Right ventricle myocardium superior (tissue), 1 donor: ENCODE measurements at regions not wholly inside any gene's neighbourhood (a gene's known extent, or its start where the extent isn't known, plus 50 kb on each side); places are given as distances from the start of the nearest gene placed in this dataset.

Source experiments
- ATAC-seq: fragments of 200-7000 bp; cut with Tn5 transposase; one replicate; pipeline ENCODE4 v1.9.1; 2020; ENCODE audit warnings: mild to moderate bottlenecking; ENCODE audit not compliant: poor library complexity
- DNase-seq: peaks from one replicate; pipeline ENCODE4 v3.0.0-alpha.2; 2020
- intact Hi-C: fragments of 100-400 bp; cut with DNase I; formaldehyde crosslinking; loops from one replicate; pipeline ENCODE4 v1.11.2; 2022
- donor health status: DM: no; HTN: yes; CAD: no; lungs with severe emphysema.

- DNase-seq (no peak), ATAC-seq (no peak)
- intact Hi-C loops = no loop called here
These were observed 162.6 kb upstream of the E2F8 start for GRCh38 chr11:19403196-19403895.

GRCh38 chr11:19400296-19400695, 159.6 kb upstream of the E2F8 start:
- intact Hi-C loops = no loop called here
- DNase-seq (no peak), ATAC-seq (no peak)

GRCh38 chr11:19398772-19399527, 158.2 kb upstream of the E2F8 start:
- intact Hi-C loops = no loop called here
- DNase-seq (no peak), ATAC-seq (peak; percentile 60)

- ATAC-seq (no peak), DNase-seq (no peak)
- intact Hi-C loops = no loop called here
These were observed 157.5 kb upstream of the E2F8 start for GRCh38 chr11:19398273-19398672.

GRCh38 chr11:19395050-19395449, 154.3 kb upstream of the E2F8 start:
- intact Hi-C loops = no loop called here
- ATAC-seq = no peak

GRCh38 chr11:19394525-19395016, 153.8 kb upstream of the E2F8 start:
- DNase-seq (no peak), ATAC-seq (no peak)
- intact Hi-C loops = no loop called here

More at GRCh38 chr11:19395050-19395449, 154.3 kb upstream of the E2F8 start:
- DNase-seq = no peak

- ATAC-seq (no peak), DNase-seq (no peak)
- intact Hi-C loops = no loop called here
These were observed 153.2 kb upstream of the E2F8 start for GRCh38 chr11:19393941-19394340.

- ATAC-seq (no peak), DNase-seq (no peak)
- intact Hi-C loops = no loop called here
These were observed 152.2 kb upstream of the E2F8 start for GRCh38 chr11:19392847-19393518.

- intact Hi-C loops = no loop called here
- ATAC-seq (no peak), DNase-seq (no peak)
These were observed 151.6 kb upstream of the E2F8 start for GRCh38 chr11:19392321-19392720.

- no peak for DNase-seq
- intact Hi-C loops = no loop called here
- no peak for ATAC-seq
These were observed 150.9 kb upstream of the E2F8 start for GRCh38 chr11:19391652-19392051.

- ATAC-seq (no peak), DNase-seq (no peak)
- intact Hi-C loops = no loop called here
These were observed 150.3 kb upstream of the E2F8 start for GRCh38 chr11:19391026-19391425.

- intact Hi-C loops = no loop called here
- ATAC-seq = peak; percentile 51
- no peak for DNase-seq
These were observed 149.1 kb upstream of the E2F8 start for GRCh38 chr11:19389787-19390303.

GRCh38 chr11:19382131-19382611, 141.4 kb upstream of the E2F8 start:
- no peak for DNase-seq
- intact Hi-C loops = no loop called here

GRCh38 chr11:19380375-19380774, 139.6 kb upstream of the E2F8 start:
- intact Hi-C loops = no loop called here
- DNase-seq (no peak), ATAC-seq (no peak)

More at GRCh38 chr11:19382131-19382611, 141.4 kb upstream of the E2F8 start:
- ATAC-seq = peak; percentile 20

- no peak for DNase-seq
- no peak for ATAC-seq
- intact Hi-C loops = no loop called here
These were observed 138.7 kb upstream of the E2F8 start for GRCh38 chr11:19379465-19379864.

GRCh38 chr11:19378814-19379213, 138.1 kb upstream of the E2F8 start:
- intact Hi-C loops = no loop called here
- no peak for ATAC-seq
- peak; percentile 54 for DNase-seq

- intact Hi-C loops = no loop called here
- no peak for ATAC-seq
- no peak for DNase-seq
These were observed 137.1 kb upstream of the E2F8 start for GRCh38 chr11:19377881-19378280.

- DNase-seq (no peak), ATAC-seq (no peak)
- intact Hi-C loops = no loop called here
These were observed 134.7 kb upstream of the E2F8 start for GRCh38 chr11:19375440-19375839.

- DNase-seq = no peak
- intact Hi-C loops = no loop called here
- ATAC-seq = no peak
These were observed 133.4 kb upstream of the E2F8 start for GRCh38 chr11:19374151-19374569.
